ENCODE measurements at regions not wholly inside any gene's neighbourhood (a gene's known extent, or its start where the extent isn't known, plus 50 kb on each side); places are given as distances from the start of the nearest gene placed in this dataset.

DNA sequence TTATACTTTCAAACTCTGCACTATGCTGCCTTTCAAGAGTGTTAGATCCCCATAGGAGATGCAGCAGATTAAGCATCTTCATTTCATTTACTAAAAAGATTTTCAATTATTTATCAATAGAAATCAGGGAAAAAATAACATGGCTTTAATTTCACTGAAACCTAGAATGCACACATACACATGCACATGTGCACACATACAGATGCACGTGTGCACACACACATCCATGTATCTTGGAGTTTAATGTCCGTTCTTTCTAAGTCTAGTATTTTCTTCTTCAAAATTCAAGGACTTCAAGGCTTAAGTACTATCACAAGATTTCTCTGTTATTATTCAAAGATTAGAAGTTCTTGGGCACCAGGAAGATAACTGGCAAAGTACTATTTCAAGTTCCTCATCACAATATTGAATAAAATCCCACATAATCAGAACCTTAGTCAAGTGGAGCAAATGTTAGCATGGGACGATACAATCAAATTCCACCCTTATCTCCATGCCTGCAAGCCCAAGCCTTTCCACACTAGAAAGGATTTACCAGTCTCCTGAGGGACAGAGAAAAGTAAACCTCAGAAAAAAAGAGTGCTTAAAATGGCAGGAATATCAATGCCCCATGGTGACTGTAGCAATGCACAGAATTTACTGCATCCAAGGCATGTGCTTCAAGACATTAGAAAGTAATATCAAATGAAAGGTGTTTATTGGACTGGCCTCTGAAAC lies 494.4 kb downstream of the XPNPEP1 start:
- WGBS (ENCODE audit: missing lambda C conversion rate) = under 1% methylated on average over 3 of the region's 3 CpGs
- DNase-seq (ENCODE audit: low read depth in 1 of 2, low spot score in 1 of 2) (no peak), ATAC-seq (no peak), FAIRE-seq (no peak)
- no peak overlapping the region for H3K27ac ChIP-seq
- H3K4me1 ChIP-seq = no peaks in the 10 kb centered on the region
- CTCF ChIA-PET = no interaction called here
- H3K4me3 ChIP-seq = no peak overlapping the region
- POLR2A ChIA-PET = no interaction called here
- H3K9me3 ChIP-seq = no peaks in the 10 kb centered on the region
- TF ChIP-seq FOXS1 (CRISPR knock-in tag; IDR thresholded peaks at IDR 0.05) = no peak
- TF ChIP-seq, protein P1, sequence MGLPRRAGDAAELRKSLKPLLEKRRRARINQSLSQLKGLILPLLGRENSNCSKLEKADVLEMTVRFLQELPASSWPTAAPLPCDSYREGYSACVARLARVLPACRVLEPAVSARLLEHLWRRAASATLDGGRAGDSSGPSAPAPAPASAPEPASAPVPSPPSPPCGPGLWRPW (IDR thresholded peaks at IDR 0.05) = no peak
- no peak for TF ChIP-seq SMC3 (IDR thresholded peaks at IDR 0.05)
- no peak for TF ChIP-seq MYC (IDR thresholded peaks at IDR 0.05; ENCODE audit: borderline replicate concordance, low read length)
- TF ChIP-seq EHMT2 (IDR thresholded peaks at IDR 0.05; ENCODE audit: low read depth) = no peak
- TF ChIP-seq, protein P2, sequence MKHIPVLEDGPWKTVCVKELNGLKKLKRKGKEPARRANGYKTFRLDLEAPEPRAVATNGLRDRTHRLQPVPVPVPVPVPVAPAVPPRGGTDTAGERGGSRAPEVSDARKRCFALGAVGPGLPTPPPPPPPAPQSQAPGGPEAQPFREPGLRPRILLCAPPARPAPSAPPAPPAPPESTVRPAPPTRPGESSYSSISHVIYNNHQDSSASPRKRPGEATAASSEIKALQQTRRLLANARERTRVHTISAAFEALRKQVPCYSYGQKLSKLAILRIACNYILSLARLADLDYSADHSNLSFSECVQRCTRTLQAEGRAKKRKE (CRISPR knock-in tag; IDR thresholded peaks at IDR 0.05; ENCODE audit: low read depth) = no peak
- no peak for TF ChIP-seq JUNB (IDR thresholded peaks at IDR 0.05)
- no peak for TF ChIP-seq ZNF302 (CRISPR knock-in tag; IDR thresholded peaks at IDR 0.05)
- TF ChIP-seq RCOR1 (IDR thresholded peaks at IDR 0.05; ENCODE audit: low read depth, low read length) = no peak
- no peak for TF ChIP-seq NPAS2 (CRISPR knock-in tag; IDR thresholded peaks at IDR 0.05; ENCODE audit: borderline replicate concordance)
- TF ChIP-seq KDM5A (IDR thresholded peaks at IDR 0.05) = no peak
- TF ChIP-seq ESRRA (IDR thresholded peaks at IDR 0.05; ENCODE audit: borderline replicate concordance, low read length) = no peak
- no peak for TF ChIP-seq PHF8 (IDR thresholded peaks at IDR 0.05; ENCODE audit: borderline replicate concordance, low read depth)
- no peak for TF ChIP-seq JUN (IDR thresholded peaks at IDR 0.05)
- no peak overlapping the region for H3K4me2 ChIP-seq

DNA sequence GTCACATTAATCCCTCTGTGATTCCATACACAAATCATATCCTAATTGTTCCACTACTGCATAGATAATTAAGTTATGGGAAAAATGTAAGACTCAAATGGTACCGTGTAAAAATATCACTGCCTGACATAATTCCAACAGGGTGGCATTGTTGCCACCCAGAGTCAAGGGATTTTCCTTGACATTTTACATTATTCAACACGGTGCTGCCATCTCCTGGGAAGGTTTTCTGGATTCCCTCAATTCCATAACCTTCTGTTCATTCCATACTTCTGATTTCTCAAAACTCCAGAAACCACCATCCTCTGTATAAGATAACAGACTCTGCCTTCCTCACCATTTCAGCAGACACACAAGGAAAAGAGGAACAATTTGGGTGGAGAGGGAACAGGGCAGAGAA lies 495.9 kb downstream of the XPNPEP1 start:
- Histone ChIP-seq H3K4me1 (no peaks in the 10 kb centered on the region), H3K27ac (no peak overlapping the region), H3K9me3 (no peaks in the 10 kb centered on the region), H3K4me3 (no peak overlapping the region), H3K4me2 (no peak overlapping the region)
- 2% methylated on average over 2 of the region's 2 CpGs for WGBS (ENCODE audit: missing lambda C conversion rate)
- TF ChIP-seq CBX2 (IDR thresholded peaks at IDR 0.05; ENCODE audit: borderline replicate concordance, low read depth) (no peak), FOSL2 (IDR thresholded peaks at IDR 0.05) (no peak), FOSL2 (CRISPR knock-in tag; IDR thresholded peaks at IDR 0.05) (no peak), CHD2 (IDR thresholded peaks at IDR 0.05; ENCODE audit: low read length, partially characterized antibody) (no peak), NR3C1 (IDR thresholded peaks at IDR 0.05) (no peak), RCOR1 (IDR thresholded peaks at IDR 0.05; ENCODE audit: low read depth, low read length) (no peak), CEBPB (IDR thresholded peaks at IDR 0.05) (no peak), FOXS1 (CRISPR knock-in tag; IDR thresholded peaks at IDR 0.05) (no peak), MAZ (IDR thresholded peaks at IDR 0.05; ENCODE audit: borderline replicate concordance, low read depth, low read length) (no peak), HDAC2 (IDR thresholded peaks at IDR 0.05) (no peak), HOXB13 (CRISPR knock-in tag; IDR thresholded peaks at IDR 0.05; ENCODE audit: low read depth) (no peak), TFCP2L1 (CRISPR knock-in tag; IDR thresholded peaks at IDR 0.05) (no peak), GATA3 (IDR thresholded peaks at IDR 0.05; ENCODE audit: borderline replicate concordance) (no peak), SMC3 (IDR thresholded peaks at IDR 0.05) (no peak)
- TF ChIP-seq, protein P3, sequence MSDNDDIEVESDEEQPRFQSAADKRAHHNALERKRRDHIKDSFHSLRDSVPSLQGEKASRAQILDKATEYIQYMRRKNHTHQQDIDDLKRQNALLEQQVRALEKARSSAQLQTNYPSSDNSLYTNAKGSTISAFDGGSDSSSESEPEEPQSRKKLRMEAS (IDR thresholded peaks at IDR 0.05) = no peak
- no peak for DNase-seq (ENCODE audit: low read depth in 1 of 2, low spot score in 1 of 2)
- no peak for FAIRE-seq
- POLR2A ChIA-PET = no interaction called here
- ATAC-seq = no peak
- CTCF ChIA-PET = no interaction called here

DNA sequence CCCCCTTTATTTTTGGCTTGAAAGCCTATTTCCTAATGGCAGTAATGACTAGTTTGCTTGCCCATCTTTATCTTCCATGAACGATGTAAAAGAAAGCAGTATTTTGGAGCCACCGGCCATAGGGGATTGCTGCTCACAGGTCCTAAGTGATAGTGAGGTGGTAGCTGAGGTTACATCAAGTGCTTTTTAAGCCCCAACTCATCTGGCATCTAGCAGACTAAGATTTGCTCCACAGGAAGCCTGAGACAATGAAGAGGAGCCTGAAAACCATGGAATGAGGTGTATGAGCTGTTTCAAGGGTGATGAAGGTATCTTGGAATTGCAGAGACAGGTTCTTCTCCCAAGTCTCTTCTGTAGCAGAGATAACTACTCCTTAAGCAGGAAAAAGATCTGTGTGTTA lies 496.3 kb downstream of the XPNPEP1 start:
- DNase-seq (ENCODE audit: low read depth in 1 of 2, low spot score in 1 of 2) (no peak), ATAC-seq (no peak), FAIRE-seq (no peak)
- 24% methylated on average over 2 of the region's 2 CpGs for WGBS (ENCODE audit: missing lambda C conversion rate)
- ChIA-PET POLR2A (no interaction called here), CTCF (no interaction called here)
- no peaks in the 10 kb centered on the region for H3K9me3 ChIP-seq
- TF ChIP-seq KDM5A (IDR thresholded peaks at IDR 0.05) (no peak), NR3C1 (IDR thresholded peaks at IDR 0.05) (no peak), JUNB (IDR thresholded peaks at IDR 0.05) (no peak), GATA3 (IDR thresholded peaks at IDR 0.05; ENCODE audit: borderline replicate concordance) (no peak), CEBPB (IDR thresholded peaks at IDR 0.05) (no peak), RFX5 (IDR thresholded peaks at IDR 0.05) (no peak)
- TF ChIP-seq, protein P3 (IDR thresholded peaks at IDR 0.05) = no peak
- TF ChIP-seq, protein P4, sequence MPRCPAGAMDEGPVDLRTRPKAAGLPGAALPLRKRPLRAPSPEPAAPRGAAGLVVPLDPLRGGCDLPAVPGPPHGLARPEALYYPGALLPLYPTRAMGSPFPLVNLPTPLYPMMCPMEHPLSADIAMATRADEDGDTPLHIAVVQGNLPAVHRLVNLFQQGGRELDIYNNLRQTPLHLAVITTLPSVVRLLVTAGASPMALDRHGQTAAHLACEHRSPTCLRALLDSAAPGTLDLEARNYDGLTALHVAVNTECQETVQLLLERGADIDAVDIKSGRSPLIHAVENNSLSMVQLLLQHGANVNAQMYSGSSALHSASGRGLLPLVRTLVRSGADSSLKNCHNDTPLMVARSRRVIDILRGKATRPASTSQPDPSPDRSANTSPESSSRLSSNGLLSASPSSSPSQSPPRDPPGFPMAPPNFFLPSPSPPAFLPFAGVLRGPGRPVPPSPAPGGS (IDR thresholded peaks at IDR 0.05) = no peak
- no peak overlapping the region for H3K4me2 ChIP-seq
- H3K4me1 ChIP-seq = no peaks in the 10 kb centered on the region
- no peak overlapping the region for H3K4me3 ChIP-seq
- no peak overlapping the region for H3K27ac ChIP-seq
